Natural killer cell treated with Interleukin-12 subunit alpha and Interleukin-12 subunit beta and Interleukin-15 and Interleukin-18, amount 100 ng/mL, for 72 hours (primary cell): ENCODE measurements at regions not wholly inside any gene's neighbourhood (a gene's known extent, or its start where the extent isn't known, plus 50 kb on each side); places are given as distances from the start of the nearest gene placed in this dataset.
"Not testable (repeated sequence)": the region's sequence is repeated elsewhere in the genome, so short reads cannot be mapped to it uniquely, and the experiment has no call there.

Source experiments
- ATAC-seq, 2 donors: fragments of 150-1000 bp; cut with Tn5 transposase in 1 of 2; sonication (Bioruptor Pico), chemical (Tn5 transposase) in 1 of 2; 2 replicates each; pipeline ENCODE4 v1.10.0; 2021
- DNase-seq: peaks from one replicate; pipeline ENCODE4 v3.0.0; 2022; ENCODE audit warnings: low spot score
- H3K27ac Mint-ChIP-seq, 2 donors: 1 replicate in 1 of 2; 2 replicates in 1 of 2; pipeline ENCODE4 v1.8.0; 2022; ENCODE audit warnings: mixed read lengths in 2 of 2, mild to moderate bottlenecking in 1 of 2, moderate library complexity in 1 of 2
- H3K27me3 Mint-ChIP-seq, 2 donors: 1 replicate in 1 of 2; 2 replicates in 1 of 2; pipeline ENCODE4 v1.8.0; 2022; ENCODE audit warnings: mixed read lengths in 2 of 2
- H3K36me3 Mint-ChIP-seq: one replicate; pipeline ENCODE4 v1.8.0; 2022; ENCODE audit warnings: mixed read lengths
- H3K4me1 Mint-ChIP-seq, 2 donors: 1 replicate in 1 of 2; 2 replicates in 1 of 2; pipeline ENCODE4 v1.8.0; 2022; ENCODE audit warnings: low read depth in 2 of 2, mixed read lengths in 2 of 2, mild to moderate bottlenecking in 1 of 2
- H3K4me3 Mint-ChIP-seq: one replicate; pipeline ENCODE4 v1.8.0; 2022; ENCODE audit warnings: mixed read lengths
- H3K9me3 Mint-ChIP-seq: 2 replicates; pipeline ENCODE4 v1.8.0; 2022; ENCODE audit warnings: mixed read lengths

GRCh38 chr15:53133255-53133850 lies 343.2 kb upstream of the ONECUT1 start:
- no peak overlapping the region for H3K27ac Mint-ChIP-seq
- peaks cover 17% of the 10 kb centered on the region for H3K9me3 Mint-ChIP-seq
- H3K4me3 Mint-ChIP-seq: no peak overlapping the region
- H3K4me1 Mint-ChIP-seq: no peaks in the 10 kb centered on the region
- no peak for ATAC-seq
- H3K36me3 Mint-ChIP-seq: no peaks in the 10 kb centered on the region
- DNase-seq: no peak
- no peaks in the 10 kb centered on the region for H3K27me3 Mint-ChIP-seq

DNA sequence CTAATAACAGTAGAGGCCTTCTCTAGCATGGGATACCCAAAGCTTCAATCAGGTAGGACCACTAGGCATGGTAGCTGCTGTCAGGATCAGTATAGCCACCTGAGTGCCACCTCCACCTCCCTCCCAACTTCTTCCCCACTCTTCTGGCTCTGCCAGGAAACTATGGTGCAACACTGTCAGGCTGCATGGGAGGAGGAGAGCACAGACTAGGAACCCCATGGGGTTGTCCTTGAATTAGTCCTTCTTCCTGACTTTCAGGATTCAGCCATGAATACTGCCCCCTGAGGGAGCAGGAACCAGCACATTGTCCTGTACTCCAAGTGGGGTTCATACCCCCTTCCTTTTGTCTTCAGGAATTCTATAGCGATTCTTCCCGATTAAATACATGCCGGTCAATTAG lies 340.8 kb upstream of the ONECUT1 start:
- Mint-ChIP-seq H3K27ac (no peak overlapping the region), H3K4me1 (no peaks in the 10 kb centered on the region), H3K36me3 (no peaks in the 10 kb centered on the region), H3K4me3 (no peak overlapping the region), H3K9me3 (peaks cover 17% of the 10 kb centered on the region), H3K27me3 (no peaks in the 10 kb centered on the region)
- DNase-seq (no peak), ATAC-seq (no peak)

DNA sequence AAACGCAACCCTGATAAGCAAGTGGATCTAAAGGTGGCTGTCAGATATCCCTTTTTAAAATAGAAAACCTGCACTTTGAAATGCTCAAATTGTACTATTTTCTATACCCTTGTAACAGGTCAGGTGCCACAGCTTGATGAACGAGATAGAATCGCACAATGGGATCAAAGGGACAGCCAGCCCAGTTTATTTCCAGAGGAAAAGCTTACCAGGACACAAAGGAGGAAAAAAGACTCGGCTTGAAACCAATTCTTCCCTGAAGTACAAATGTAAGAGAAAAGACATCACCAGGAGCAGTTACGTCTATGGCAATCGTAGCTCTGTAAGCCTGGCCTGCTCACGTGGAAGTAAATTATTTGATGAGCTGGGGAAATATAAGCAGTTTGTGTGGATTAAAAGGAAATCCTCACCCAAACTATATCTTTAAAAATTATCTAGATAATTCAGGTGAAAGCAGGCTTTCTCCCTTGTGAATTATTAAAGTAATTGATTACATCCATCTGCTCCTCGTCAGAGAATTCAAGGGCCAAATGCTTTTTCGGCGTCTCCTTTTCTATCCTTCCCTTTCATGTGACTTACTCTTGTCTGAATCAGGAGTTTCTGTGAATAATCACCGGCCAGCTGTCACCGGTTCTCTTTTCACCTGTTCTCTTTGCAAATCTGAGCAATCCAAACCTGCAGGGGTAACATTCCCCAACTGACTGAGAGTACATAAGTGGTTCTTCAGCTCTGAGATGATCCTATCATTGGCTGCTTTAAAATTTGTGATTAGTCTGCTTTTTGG lies 339.2 kb upstream of the ONECUT1 start:
- H3K36me3 Mint-ChIP-seq: no peaks in the 10 kb centered on the region
- H3K27ac Mint-ChIP-seq: no peak overlapping the region
- no peak overlapping the region for H3K4me3 Mint-ChIP-seq
- H3K4me1 Mint-ChIP-seq: no peaks in the 10 kb centered on the region
- ATAC-seq (no peak), DNase-seq (no peak)
- H3K27me3 Mint-ChIP-seq: no peaks in the 10 kb centered on the region
- peaks cover 10% of the 10 kb centered on the region for H3K9me3 Mint-ChIP-seq

- ATAC-seq (no peak), DNase-seq (no peak)
- Mint-ChIP-seq H3K27me3 (no peaks in the 10 kb centered on the region), H3K9me3 (peaks cover 3% of the 10 kb centered on the region), H3K36me3 (no peaks in the 10 kb centered on the region), H3K4me3 (no peak overlapping the region), H3K4me1 (no peaks in the 10 kb centered on the region), H3K27ac (no peak overlapping the region)
Measured at GRCh38 chr15:53128652-53129051, 338.5 kb upstream of the ONECUT1 start.

DNA sequence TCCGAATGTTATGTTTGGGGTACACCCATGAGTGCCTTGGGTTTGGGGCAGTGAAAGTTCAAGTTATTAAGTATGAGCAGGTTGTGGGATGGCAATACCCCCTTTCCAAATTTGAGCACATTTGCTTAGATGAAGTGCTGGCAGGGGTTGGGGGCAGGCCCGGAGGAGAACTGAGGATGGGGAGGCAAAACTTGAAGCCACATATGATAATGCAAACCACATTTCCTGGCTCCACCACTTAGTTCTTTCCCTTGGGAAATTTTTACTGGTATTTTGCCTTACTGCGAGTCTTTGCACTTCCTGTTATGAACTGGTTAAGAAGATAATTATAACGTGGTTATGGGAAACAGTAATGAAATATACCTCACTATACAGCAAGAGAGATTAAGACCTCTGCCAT lies 336.0 kb upstream of the ONECUT1 start:
- no peak overlapping the region for H3K27ac Mint-ChIP-seq
- no peak for ATAC-seq
- no peak overlapping the region for H3K4me3 Mint-ChIP-seq
- H3K36me3 Mint-ChIP-seq: no peaks in the 10 kb centered on the region
- H3K9me3 Mint-ChIP-seq: no peaks in the 10 kb centered on the region
- DNase-seq: no peak
- H3K27me3 Mint-ChIP-seq: no peaks in the 10 kb centered on the region
- no peaks in the 10 kb centered on the region for H3K4me1 Mint-ChIP-seq

GRCh38 chr15:53122818-53123217 lies 332.7 kb upstream of the ONECUT1 start:
- no peak overlapping the region for H3K4me3 Mint-ChIP-seq

GRCh38 chr15:53116915-53117314 lies 326.8 kb upstream of the ONECUT1 start:
- H3K27me3 Mint-ChIP-seq: not testable (repeated sequence)

More at GRCh38 chr15:53122818-53123217, 332.7 kb upstream of the ONECUT1 start:
- no peak overlapping the region for H3K27ac Mint-ChIP-seq
- H3K27me3 Mint-ChIP-seq: no peaks in the 10 kb centered on the region
- no peak for ATAC-seq
- H3K9me3 Mint-ChIP-seq: no peaks in the 10 kb centered on the region
- H3K36me3 Mint-ChIP-seq: no peaks in the 10 kb centered on the region
- DNase-seq: no peak
- no peaks in the 10 kb centered on the region for H3K4me1 Mint-ChIP-seq

DNA sequence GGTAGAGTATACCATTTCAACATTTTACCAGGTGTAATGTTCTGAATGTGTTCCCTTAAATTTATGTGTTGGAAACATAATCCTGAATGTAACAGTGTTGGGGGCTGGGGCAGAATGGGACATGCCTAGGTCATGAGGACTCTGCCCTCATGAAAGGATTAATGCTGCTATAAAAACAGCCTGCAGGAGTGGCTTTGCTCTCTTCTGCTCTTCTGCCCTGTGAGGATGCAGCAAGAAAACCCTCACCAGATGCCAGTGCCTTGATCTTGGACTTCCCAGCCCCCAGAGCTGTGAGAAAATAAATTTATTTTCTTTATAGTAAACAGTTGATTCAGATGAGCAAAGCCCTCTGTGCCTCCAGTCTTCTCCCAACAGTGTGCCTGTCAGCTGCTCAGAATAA lies 326.0 kb upstream of the ONECUT1 start:
- DNase-seq (no peak), ATAC-seq (no peak)
- Mint-ChIP-seq H3K27me3 (no peaks in the 10 kb centered on the region), H3K4me1 (no peaks in the 10 kb centered on the region), H3K36me3 (no peaks in the 10 kb centered on the region), H3K27ac (no peak overlapping the region), H3K4me3 (no peak overlapping the region), H3K9me3 (peaks cover 8% of the 10 kb centered on the region)

More at GRCh38 chr15:53116915-53117314, 326.8 kb upstream of the ONECUT1 start:
- H3K4me1 Mint-ChIP-seq, H3K9me3 Mint-ChIP-seq, H3K27ac Mint-ChIP-seq, H3K36me3 Mint-ChIP-seq, H3K4me3 Mint-ChIP-seq, ATAC-seq, DNase-seq: not testable (repeated sequence)

- Mint-ChIP-seq H3K36me3 (no peaks in the 10 kb centered on the region), H3K27ac (no peak overlapping the region), H3K4me1 (no peaks in the 10 kb centered on the region), H3K27me3 (no peaks in the 10 kb centered on the region), H3K4me3 (no peak overlapping the region), H3K9me3 (peaks cover 8% of the 10 kb centered on the region)
- ATAC-seq: no peak
- no peak for DNase-seq
Measured at GRCh38 chr15:53115563-53115962, 325.4 kb upstream of the ONECUT1 start.

DNA sequence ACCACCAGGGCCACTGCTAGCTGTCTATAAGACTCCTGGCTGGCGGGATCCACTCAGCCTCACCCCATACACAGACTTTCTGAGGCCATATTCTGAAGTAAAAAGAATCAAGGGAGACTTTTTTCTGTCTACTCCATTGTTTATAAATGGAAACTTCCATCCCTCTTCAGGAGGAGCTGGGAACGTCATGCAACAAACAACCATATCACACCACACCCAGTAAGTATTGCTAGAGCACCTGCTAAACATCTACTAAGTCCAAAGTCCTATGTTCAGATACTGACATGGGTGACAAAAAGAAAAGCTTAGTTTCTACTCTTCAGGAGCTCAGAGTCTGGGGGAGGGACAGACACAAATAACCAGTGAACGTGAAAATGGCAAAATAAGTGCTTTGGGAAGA lies 324.8 kb upstream of the ONECUT1 start:
- no peak for DNase-seq
- peaks cover 0 to 2% of the 10 kb centered on the region in 2 donors for H3K27me3 Mint-ChIP-seq
- no peak for ATAC-seq
- H3K9me3 Mint-ChIP-seq: peaks cover 10% of the 10 kb centered on the region
- H3K4me3 Mint-ChIP-seq: no peak overlapping the region
- no peaks in the 10 kb centered on the region for H3K4me1 Mint-ChIP-seq
- no peaks in the 10 kb centered on the region for H3K36me3 Mint-ChIP-seq
- no peak overlapping the region for H3K27ac Mint-ChIP-seq

GRCh38 chr15:53110999-53111398 lies 320.9 kb upstream of the ONECUT1 start:
- Mint-ChIP-seq H3K36me3 (no peaks in the 10 kb centered on the region), H3K27me3 (peaks cover 0 to 2% of the 10 kb centered on the region in 2 donors), H3K27ac (no peak overlapping the region), H3K4me3 (no peak overlapping the region), H3K4me1 (no peaks in the 10 kb centered on the region), H3K9me3 (peaks cover 6% of the 10 kb centered on the region)
- ATAC-seq (no peak), DNase-seq (no peak)

GRCh38 chr15:53108319-53108718 lies 318.2 kb upstream of the ONECUT1 start:
- DNase-seq (no peak), ATAC-seq (no peak)
- Mint-ChIP-seq H3K27me3 (peaks cover 0 to 2% of the 10 kb centered on the region in 2 donors), H3K36me3 (no peaks in the 10 kb centered on the region), H3K4me1 (no peaks in the 10 kb centered on the region), H3K27ac (no peak overlapping the region), H3K4me3 (no peak overlapping the region), H3K9me3 (peaks cover 6% of the 10 kb centered on the region)

DNA sequence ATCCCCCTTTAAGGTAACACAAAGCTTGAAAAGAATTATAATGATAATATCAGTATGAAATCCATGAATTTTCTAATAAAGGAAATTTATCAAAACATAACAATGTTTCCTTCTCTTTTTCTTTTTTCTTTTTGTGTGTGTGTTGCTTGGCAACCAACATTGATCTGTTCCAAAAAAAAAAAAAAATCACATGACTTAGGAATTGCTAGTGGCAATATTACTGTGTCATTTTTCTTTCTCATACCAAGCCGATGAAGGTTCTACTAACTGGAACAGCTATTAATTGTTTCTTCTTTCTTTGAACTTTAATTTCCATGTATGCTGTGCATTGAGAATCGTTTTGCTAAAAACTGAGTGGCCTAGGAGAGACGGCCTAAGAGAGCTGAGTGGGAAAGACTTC lies 317.7 kb upstream of the ONECUT1 start:
- DNase-seq (no peak), ATAC-seq (no peak)
- Mint-ChIP-seq H3K9me3 (peaks cover 6% of the 10 kb centered on the region), H3K36me3 (no peaks in the 10 kb centered on the region), H3K27me3 (peaks cover 0 to 2% of the 10 kb centered on the region in 2 donors), H3K4me3 (no peak overlapping the region), H3K4me1 (no peaks in the 10 kb centered on the region), H3K27ac (no peak overlapping the region)

- DNase-seq (no peak), ATAC-seq (no peak)
- Mint-ChIP-seq H3K27me3 (peaks cover 0 to 2% of the 10 kb centered on the region in 2 donors), H3K4me3 (no peak overlapping the region), H3K27ac (no peak overlapping the region), H3K9me3 (peaks cover 3% of the 10 kb centered on the region), H3K4me1 (no peaks in the 10 kb centered on the region), H3K36me3 (no peaks in the 10 kb centered on the region)
Measured at GRCh38 chr15:53106505-53107286, 316.6 kb upstream of the ONECUT1 start.
